Parathyroid adenoma (tissue), 2 donors: ENCODE measurements at regions not wholly inside any gene's neighbourhood (a gene's known extent, or its start where the extent isn't known, plus 50 kb on each side); places are given as distances from the start of the nearest gene placed in this dataset.

Experiments used
- H2AFZ ChIP-seq: fragments of 300-600 bp; sonication (generic); one replicate; pipeline ENCODE4 v1.7.0; 2017; ENCODE audit warnings: antibody characterized with exemption, mild to moderate bottlenecking
- H3K27ac ChIP-seq: fragments of 300-600 bp; sonication (generic); one replicate; pipeline ENCODE4 v1.7.0; 2017
- H3K27me3 ChIP-seq: fragments of 300-600 bp; sonication (generic); one replicate; pipeline ENCODE4 v1.7.0; 2017; ENCODE audit warnings: low read length; ENCODE audit not compliant: control insufficient read depth, insufficient read depth
- H3K36me3 ChIP-seq: fragments of 300-600 bp; sonication (generic); one replicate; pipeline ENCODE4 v1.7.0; 2017; ENCODE audit warnings: low read length; ENCODE audit not compliant: control insufficient read depth, insufficient read depth
- H3K4me1 ChIP-seq: fragments of 300-600 bp; sonication (generic); one replicate; pipeline ENCODE4 v1.7.0; 2017; ENCODE audit warnings: control low read depth
- H3K4me2 ChIP-seq: fragments of 300-600 bp; sonication (generic); one replicate; pipeline ENCODE4 v1.7.0; 2017; ENCODE audit warnings: low read length
- H3K4me3 ChIP-seq: fragments of 300-600 bp; sonication (generic); one replicate; pipeline ENCODE4 v1.7.0; 2017; ENCODE audit warnings: low read depth, low read length
- H3K79me2 ChIP-seq: fragments of 300-600 bp; sonication (generic); one replicate; pipeline ENCODE4 v1.7.0; 2017; ENCODE audit warnings: control low read depth
- H3K9ac ChIP-seq: fragments of 300-600 bp; sonication (generic); one replicate; pipeline ENCODE4 v1.7.0; 2017; ENCODE audit warnings: mild to moderate bottlenecking
- H3K9me3 ChIP-seq: fragments of 300-600 bp; sonication (generic); one replicate; pipeline ENCODE4 v1.7.0; 2017; ENCODE audit warnings: low read length; ENCODE audit not compliant: control insufficient read depth
- TF ChIP-seq, protein P1 (sequence below): fragments of 300-600 bp; sonication (generic); IDR thresholded peaks from one replicate; pipeline ENCODE4 v1.7.0; 2017; ENCODE audit warnings: antibody characterized with exemption, mild to moderate bottlenecking
- donor health status: primary hyperparathyroidism.

DNA sequence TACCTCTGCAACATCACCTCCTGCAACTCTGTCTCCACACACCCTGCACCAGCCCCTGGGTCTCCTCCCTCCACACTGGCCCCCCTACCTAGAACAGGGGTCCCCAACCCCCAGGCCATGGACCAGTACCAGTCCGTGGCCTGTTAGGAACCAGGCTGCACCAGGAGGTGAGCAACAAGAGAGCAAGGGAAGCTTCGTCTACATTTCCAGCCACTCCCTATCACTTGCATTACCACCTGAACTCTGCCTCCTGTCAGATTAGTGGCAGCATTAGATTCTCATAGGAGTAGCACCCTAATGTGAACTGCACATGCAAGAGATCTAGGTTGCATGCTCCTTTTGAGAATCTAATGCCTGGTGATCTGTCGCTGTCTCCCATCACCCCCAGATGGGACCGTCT lies 108.8 kb upstream of the WDR11 start:
- H3K27ac ChIP-seq, result no peak overlapping the region
- H3K4me3 ChIP-seq, result no peak overlapping the region
- H3K4me1 ChIP-seq, result no peaks in the 10 kb centered on the region
- H3K4me2 ChIP-seq, result no peak overlapping the region
- no peak overlapping the region for H3K9ac ChIP-seq
- H2AFZ ChIP-seq, result no peak overlapping the region
- H3K36me3 ChIP-seq, result no peaks in the 10 kb centered on the region
- H3K27me3 ChIP-seq, result no peaks in the 10 kb centered on the region
- TF ChIP-seq, protein P1, sequence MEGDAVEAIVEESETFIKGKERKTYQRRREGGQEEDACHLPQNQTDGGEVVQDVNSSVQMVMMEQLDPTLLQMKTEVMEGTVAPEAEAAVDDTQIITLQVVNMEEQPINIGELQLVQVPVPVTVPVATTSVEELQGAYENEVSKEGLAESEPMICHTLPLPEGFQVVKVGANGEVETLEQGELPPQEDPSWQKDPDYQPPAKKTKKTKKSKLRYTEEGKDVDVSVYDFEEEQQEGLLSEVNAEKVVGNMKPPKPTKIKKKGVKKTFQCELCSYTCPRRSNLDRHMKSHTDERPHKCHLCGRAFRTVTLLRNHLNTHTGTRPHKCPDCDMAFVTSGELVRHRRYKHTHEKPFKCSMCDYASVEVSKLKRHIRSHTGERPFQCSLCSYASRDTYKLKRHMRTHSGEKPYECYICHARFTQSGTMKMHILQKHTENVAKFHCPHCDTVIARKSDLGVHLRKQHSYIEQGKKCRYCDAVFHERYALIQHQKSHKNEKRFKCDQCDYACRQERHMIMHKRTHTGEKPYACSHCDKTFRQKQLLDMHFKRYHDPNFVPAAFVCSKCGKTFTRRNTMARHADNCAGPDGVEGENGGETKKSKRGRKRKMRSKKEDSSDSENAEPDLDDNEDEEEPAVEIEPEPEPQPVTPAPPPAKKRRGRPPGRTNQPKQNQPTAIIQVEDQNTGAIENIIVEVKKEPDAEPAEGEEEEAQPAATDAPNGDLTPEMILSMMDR, result no peak
- H3K9me3 ChIP-seq, result no peaks in the 10 kb centered on the region
- no peaks in the 10 kb centered on the region for H3K79me2 ChIP-seq

DNA sequence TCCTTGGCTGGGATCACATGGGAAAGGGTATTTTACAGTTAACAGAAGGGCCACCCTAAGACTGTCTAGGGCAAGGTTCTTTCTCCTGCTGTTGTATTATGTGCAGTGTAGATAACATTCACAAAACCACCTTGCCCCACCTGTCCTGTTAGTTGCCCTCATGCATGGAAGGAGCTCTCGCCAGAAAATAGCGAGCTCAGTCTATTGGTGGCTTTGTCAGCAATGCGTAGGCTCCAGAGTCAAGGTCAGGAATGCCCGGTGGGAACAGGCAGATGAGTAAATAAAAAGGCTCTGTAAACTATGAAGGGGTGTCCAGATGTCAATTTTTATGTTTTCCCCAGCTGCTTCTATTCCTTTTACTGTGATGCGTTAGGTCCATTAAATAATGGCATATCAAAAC lies 107.1 kb upstream of the WDR11 start:
- Histone ChIP-seq H3K4me3 (no peak overlapping the region), H3K4me1 (no peaks in the 10 kb centered on the region), H2AFZ (no peak overlapping the region), H3K9ac (no peak overlapping the region), H3K79me2 (no peaks in the 10 kb centered on the region), H3K36me3 (no peaks in the 10 kb centered on the region), H3K4me2 (no peak overlapping the region), H3K9me3 (no peaks in the 10 kb centered on the region), H3K27ac (no peak overlapping the region), H3K27me3 (no peaks in the 10 kb centered on the region)
- TF ChIP-seq, protein P1, result no peak

DNA sequence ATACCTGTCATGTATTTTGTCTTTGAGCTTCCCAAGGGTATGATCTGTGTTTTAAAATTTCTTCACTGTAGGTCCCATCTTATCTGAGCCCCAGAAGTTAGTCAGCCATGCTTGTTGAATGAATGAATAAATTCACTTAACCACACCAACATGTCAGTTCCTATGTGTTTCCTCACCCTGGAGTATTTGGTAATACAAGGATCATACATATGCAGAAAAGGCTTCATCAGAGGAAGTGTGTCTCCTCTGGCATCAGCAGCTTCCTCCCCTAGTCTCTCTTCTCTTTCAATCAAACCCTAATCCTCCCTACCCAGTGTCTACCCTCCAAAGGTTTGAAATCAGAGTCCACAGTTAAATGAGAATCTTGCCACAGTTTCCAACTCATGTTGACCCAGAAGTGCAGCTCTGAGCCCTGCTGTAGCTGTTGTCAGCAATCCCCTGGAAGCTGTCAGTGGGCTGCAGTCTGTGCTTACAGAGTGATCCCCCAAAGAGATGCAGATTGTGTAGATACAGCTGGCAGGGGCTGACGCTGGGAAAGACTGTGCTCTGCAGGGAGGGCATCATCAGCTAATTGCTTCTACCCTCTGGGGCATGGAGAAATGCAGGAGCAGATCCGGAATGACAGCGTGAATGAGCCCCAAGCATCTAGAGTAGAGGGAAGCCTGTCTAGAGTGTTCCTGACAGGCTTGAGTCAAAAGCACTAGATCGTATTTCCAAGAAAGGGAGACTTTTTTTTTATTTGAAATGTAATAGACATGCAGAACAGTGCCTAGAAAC lies 105.0 kb upstream of the WDR11 start:
- H3K79me2 ChIP-seq, result no peaks in the 10 kb centered on the region
- no peak overlapping the region for H3K27ac ChIP-seq
- no peaks in the 10 kb centered on the region for H3K36me3 ChIP-seq
- no peak overlapping the region for H3K4me3 ChIP-seq
- TF ChIP-seq, protein P1, result no peak
- no peak overlapping the region for H3K9ac ChIP-seq
- no peaks in the 10 kb centered on the region for H3K4me1 ChIP-seq
- H3K4me2 ChIP-seq, result no peak overlapping the region
- no peaks in the 10 kb centered on the region for H3K9me3 ChIP-seq
- no peaks in the 10 kb centered on the region for H3K27me3 ChIP-seq
- no peak overlapping the region for H2AFZ ChIP-seq

DNA sequence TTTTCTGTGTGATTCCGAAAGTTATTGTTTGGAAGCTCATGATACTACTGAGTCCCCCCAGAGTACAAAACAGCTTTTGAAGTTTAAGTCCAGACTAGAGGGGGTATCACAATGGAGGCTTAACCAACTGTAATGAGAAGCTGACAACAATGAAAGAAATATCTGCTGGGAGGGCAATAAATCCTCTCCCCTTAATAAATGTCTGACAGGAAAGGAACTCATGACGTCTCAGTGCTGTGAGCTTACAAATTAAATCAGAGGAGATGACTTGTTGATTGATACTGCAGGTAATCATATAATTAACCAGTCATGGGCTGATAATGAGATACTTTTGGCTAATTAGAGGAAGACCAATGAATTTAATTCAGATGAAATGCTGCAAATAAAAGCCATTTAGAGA lies 102.6 kb upstream of the WDR11 start:
- Histone ChIP-seq H2AFZ (no peak overlapping the region), H3K4me3 (no peak overlapping the region), H3K9ac (no peak overlapping the region), H3K4me2 (no peak overlapping the region), H3K36me3 (no peaks in the 10 kb centered on the region), H3K27me3 (no peaks in the 10 kb centered on the region), H3K4me1 (no peaks in the 10 kb centered on the region), H3K27ac (no peak overlapping the region), H3K9me3 (no peaks in the 10 kb centered on the region), H3K79me2 (no peaks in the 10 kb centered on the region)
- TF ChIP-seq, protein P1, result no peak

GRCh38 chr10:120749072-120749471 lies 102.1 kb upstream of the WDR11 start:
- Histone ChIP-seq H3K9me3 (no peaks in the 10 kb centered on the region), H3K27me3 (no peaks in the 10 kb centered on the region), H3K9ac (no peak overlapping the region), H3K36me3 (no peaks in the 10 kb centered on the region), H3K4me3 (no peak overlapping the region), H3K79me2 (no peaks in the 10 kb centered on the region), H3K27ac (no peak overlapping the region), H3K4me1 (no peaks in the 10 kb centered on the region), H2AFZ (no peak overlapping the region), H3K4me2 (no peak overlapping the region)
- TF ChIP-seq, protein P1, result no peak
